Naive thymus-derived CD4-positive, alpha-beta T cell (primary cell): ENCODE measurements at regions not wholly inside any gene's neighbourhood (a gene's known extent, or its start where the extent isn't known, plus 50 kb on each side); places are given as distances from the start of the nearest gene placed in this dataset.
A peak's percentile ranks its signal among the peaks of the same experiment; 100 is the strongest.

ENCODE experiments used
- ATAC-seq: fragments of 150-1000 bp; cut with Tn5 transposase; 2 replicates; pipeline ENCODE4 v1.10.0; 2021; ENCODE audit warnings: mild to moderate bottlenecking, moderate library complexity
- CTCF ChIA-PET: fragments of 350-600 bp; sonication (Branson Sonifier 250); formaldehyde crosslinking; loops from one replicate; lab custom pipeline; 2021; ENCODE audit warnings: antibody characterized with exemption; lab: Charles Lee
- POLR2A ChIA-PET: fragments of 350-600 bp; sonication (Branson Sonifier 250); formaldehyde crosslinking; loops from one replicate; lab custom pipeline; 2021; ENCODE audit warnings: antibody characterized with exemption, inconsistent platforms; lab: Charles Lee
- DNase-seq, 9 donors: peaks; one replicate each; pipeline versions ENCODE4 v3.0.0 to v3.0.0-alpha.2; 2020 to 2022; ENCODE audit warnings: mixed read lengths in 1 of 9
- H3K27ac ChIP-seq: one replicate; pipeline ENCODE4 v1.7.0; 2013; ENCODE audit warnings: mild to moderate bottlenecking, low read depth, low read length, moderate library complexity
- H3K27me3 ChIP-seq, 2 donors: one replicate each; pipeline ENCODE4 v1.7.0; 2013; ENCODE audit warnings: low read length in 2 of 2, mild to moderate bottlenecking in 2 of 2, moderate library complexity in 2 of 2; ENCODE audit not compliant: control insufficient read depth in 2 of 2, insufficient read depth in 2 of 2
- H3K36me3 ChIP-seq, 3 experiments: 1 replicate in 2 of 3; 2 replicates in 1 of 3; pipeline ENCODE4 v1.7.0; 2013; ENCODE audit warnings: low read length in 3 of 3, mild to moderate bottlenecking in 3 of 3, moderate library complexity in 1 of 3; ENCODE audit not compliant: insufficient read depth in 3 of 3, control insufficient read depth in 2 of 3
- H3K4me1 ChIP-seq, 2 donors: one replicate each; pipeline ENCODE4 v1.7.0; 2013; ENCODE audit warnings: low read length in 2 of 2, mild to moderate bottlenecking in 2 of 2, moderate library complexity in 1 of 2; ENCODE audit not compliant: control insufficient read depth in 2 of 2, insufficient read depth in 2 of 2
- H3K4me3 ChIP-seq: 2 replicates; pipeline ENCODE4 v1.7.0; 2013; ENCODE audit warnings: mild to moderate bottlenecking, low read length
- H3K9me3 ChIP-seq, 3 experiments: 1 replicate in 2 of 3; 2 replicates in 1 of 3; pipeline ENCODE4 v1.7.0; 2013; ENCODE audit warnings: low read length in 3 of 3; ENCODE audit not compliant: control insufficient read depth in 2 of 3
- H3K27ac Mint-ChIP-seq, 9 donors: one replicate each; pipeline ENCODE4 v1.8.0; 2020 to 2022; ENCODE audit warnings: mixed read lengths in 9 of 9, mild to moderate bottlenecking in 8 of 9, moderate library complexity in 5 of 9, inconsistent platforms in 2 of 9
- H3K27me3 Mint-ChIP-seq, 5 donors: one replicate each; pipeline ENCODE4 v1.8.0; 2021 to 2022; ENCODE audit warnings: mixed read lengths in 5 of 5, mild to moderate bottlenecking in 1 of 5
- H3K36me3 Mint-ChIP-seq, 5 donors: one replicate each; pipeline ENCODE4 v1.8.0; 2020 to 2022; ENCODE audit warnings: mixed read lengths in 5 of 5, mild to moderate bottlenecking in 3 of 5, inconsistent platforms in 1 of 5
- H3K4me1 Mint-ChIP-seq, 7 donors: one replicate each; pipeline ENCODE4 v1.8.0; 2020 to 2022; ENCODE audit warnings: mixed read lengths in 7 of 7, mild to moderate bottlenecking in 3 of 7, inconsistent platforms in 1 of 7
- H3K4me3 Mint-ChIP-seq, 10 donors: one replicate each; pipeline ENCODE4 v1.8.0; 2020 to 2022; ENCODE audit warnings: mild to moderate bottlenecking in 10 of 10, mixed read lengths in 10 of 10, moderate library complexity in 6 of 10, inconsistent platforms in 2 of 10
- H3K9me3 Mint-ChIP-seq, 11 donors: one replicate each; pipeline ENCODE4 v1.8.0; 2020 to 2022; ENCODE audit warnings: mixed read lengths in 11 of 11, mild to moderate bottlenecking in 4 of 11, inconsistent platforms in 1 of 11, moderate library complexity in 1 of 11
- intact Hi-C, 2 donors: fragments of 100-400 bp; cut with micrococcal nuclease; formaldehyde crosslinking; loops; one replicate each; pipeline ENCODE4 v1.15.1; 2023

GRCh38 chr13:76406243-76406642 is 480.0 kb downstream of the KCTD12 start:
- H3K9me3 Mint-ChIP-seq: no peaks in the 10 kb centered on the region
- no peak overlapping the region for H3K27ac Mint-ChIP-seq
- DNase-seq (no peak), ATAC-seq (no peak)
- H3K9me3 ChIP-seq: no peaks in the 10 kb centered on the region
- H3K4me3 ChIP-seq: no peak overlapping the region
- POLR2A ChIA-PET: no interaction called here
- CTCF ChIA-PET: interaction anchor here (0.7 kb wide), 1 partner anchor 179 kb away, joined by 3 read pairs; no protein-coding TSS in a partner anchor
- intact Hi-C loops: no loop called here
- H3K4me1 Mint-ChIP-seq: peaks cover 0 to 4% (median 0%) of the 10 kb centered on the region in 7 donors
- H3K27me3 ChIP-seq: no peaks in the 10 kb centered on the region
- H3K36me3 Mint-ChIP-seq: no peaks in the 10 kb centered on the region
- no peaks in the 10 kb centered on the region for H3K4me1 ChIP-seq
- peaks cover 0 to 8% (median 0%) of the 10 kb centered on the region in 5 donors for H3K27me3 Mint-ChIP-seq
- H3K27ac ChIP-seq: no peak overlapping the region
- no peak overlapping the region for H3K4me3 Mint-ChIP-seq
- no peaks in the 10 kb centered on the region for H3K36me3 ChIP-seq

GRCh38 chr13:76398425-76398824 is 487.8 kb downstream of the KCTD12 start:
- Histone ChIP-seq H3K27me3 (no peaks in the 10 kb centered on the region), H3K27ac (no peak overlapping the region), H3K36me3 (no peaks in the 10 kb centered on the region), H3K9me3 (no peaks in the 10 kb centered on the region), H3K4me3 (no peak overlapping the region), H3K4me1 (peaks cover 0 to 4% of the 10 kb centered on the region in 2 donors)
- no peak overlapping the region for H3K4me3 Mint-ChIP-seq
- ATAC-seq (no peak), DNase-seq (no peak)
- intact Hi-C loops: no loop called here
- POLR2A ChIA-PET: no interaction called here
- peaks cover 0 to 2% (median 0%) of the 10 kb centered on the region in 7 donors for H3K4me1 Mint-ChIP-seq
- H3K27me3 Mint-ChIP-seq: peaks cover 0 to 11% (median 0%) of the 10 kb centered on the region in 5 donors
- H3K9me3 Mint-ChIP-seq: peaks cover 0 to 5% (median 0%) of the 10 kb centered on the region in 11 donors
- H3K36me3 Mint-ChIP-seq: no peaks in the 10 kb centered on the region
- no peak overlapping the region for H3K27ac Mint-ChIP-seq
- CTCF ChIA-PET: no interaction called here

- peaks cover 0 to 5% (median 0%) of the 10 kb centered on the region in 11 donors for H3K9me3 Mint-ChIP-seq
- DNase-seq: no peak
- Histone ChIP-seq H3K9me3 (no peaks in the 10 kb centered on the region), H3K4me1 (peaks cover 0 to 4% of the 10 kb centered on the region in 2 donors), H3K27me3 (no peaks in the 10 kb centered on the region), H3K27ac (no peak overlapping the region), H3K36me3 (no peaks in the 10 kb centered on the region), H3K4me3 (no peak overlapping the region)
- H3K27ac Mint-ChIP-seq: peak overlapping the region in 1 of 9 donors; percentile 53
- peak; percentile 63 for ATAC-seq
- H3K27me3 Mint-ChIP-seq: peaks cover 0 to 11% (median 0%) of the 10 kb centered on the region in 5 donors
- ChIA-PET CTCF (no interaction called here), POLR2A (no interaction called here)
- no peaks in the 10 kb centered on the region for H3K36me3 Mint-ChIP-seq
- intact Hi-C loops: no loop called here
- no peak overlapping the region for H3K4me3 Mint-ChIP-seq
- H3K4me1 Mint-ChIP-seq: peaks cover 0 to 2% (median 0%) of the 10 kb centered on the region in 7 donors
Measured at GRCh38 chr13:76397413-76397812, 488.8 kb downstream of the KCTD12 start.

GRCh38 chr13:76389321-76389720 is 496.9 kb downstream of the KCTD12 start:
- H3K27me3 Mint-ChIP-seq: peaks cover 0 to 6% (median 0%) of the 10 kb centered on the region in 5 donors
- Histone ChIP-seq H3K9me3 (no peaks in the 10 kb centered on the region), H3K36me3 (no peaks in the 10 kb centered on the region), H3K27me3 (no peaks in the 10 kb centered on the region), H3K27ac (no peak overlapping the region), H3K4me3 (no peak overlapping the region), H3K4me1 (no peaks in the 10 kb centered on the region)
- DNase-seq (no peak), ATAC-seq (no peak)
- ChIA-PET CTCF (no interaction called here), POLR2A (no interaction called here)
- H3K4me3 Mint-ChIP-seq: no peak overlapping the region
- no peaks in the 10 kb centered on the region for H3K36me3 Mint-ChIP-seq
- H3K27ac Mint-ChIP-seq: no peak overlapping the region
- peaks cover 0 to 1% (median 0%) of the 10 kb centered on the region in 11 donors for H3K9me3 Mint-ChIP-seq
- H3K4me1 Mint-ChIP-seq: no peaks in the 10 kb centered on the region
- intact Hi-C loops: no loop called here

- POLR2A ChIA-PET: no interaction called here
- no peak for DNase-seq
- no peaks in the 10 kb centered on the region for H3K4me1 Mint-ChIP-seq
- Histone ChIP-seq H3K27ac (no peak overlapping the region), H3K36me3 (no peaks in the 10 kb centered on the region), H3K4me3 (no peak overlapping the region), H3K4me1 (no peaks in the 10 kb centered on the region), H3K9me3 (no peaks in the 10 kb centered on the region), H3K27me3 (no peaks in the 10 kb centered on the region)
- CTCF ChIA-PET: no interaction called here
- intact Hi-C loops: no loop called here
- peak; percentile 29 for ATAC-seq
- no peak overlapping the region for H3K4me3 Mint-ChIP-seq
- H3K27ac Mint-ChIP-seq: no peak overlapping the region
- H3K27me3 Mint-ChIP-seq: peaks cover 0 to 5% (median 0%) of the 10 kb centered on the region in 5 donors
- H3K9me3 Mint-ChIP-seq: peaks cover 0 to 1% (median 0%) of the 10 kb centered on the region in 11 donors
- no peaks in the 10 kb centered on the region for H3K36me3 Mint-ChIP-seq
Measured at GRCh38 chr13:76387566-76387965, 498.6 kb downstream of the KCTD12 start.

GRCh38 chr13:76386321-76386720 is 499.9 kb downstream of the KCTD12 start:
- CTCF ChIA-PET: no interaction called here
- Histone ChIP-seq H3K9me3 (no peaks in the 10 kb centered on the region), H3K4me3 (no peak overlapping the region), H3K4me1 (no peaks in the 10 kb centered on the region), H3K27me3 (no peaks in the 10 kb centered on the region), H3K27ac (no peak overlapping the region), H3K36me3 (no peaks in the 10 kb centered on the region)
- ATAC-seq (no peak), DNase-seq (no peak)
- Mint-ChIP-seq H3K27me3 (peaks cover 0 to 5% (median 0%) of the 10 kb centered on the region in 5 donors), H3K9me3 (no peaks in the 10 kb centered on the region), H3K4me1 (no peaks in the 10 kb centered on the region), H3K4me3 (no peak overlapping the region), H3K27ac (no peak overlapping the region), H3K36me3 (no peaks in the 10 kb centered on the region)
- intact Hi-C loops: no loop called here
- POLR2A ChIA-PET: no interaction called here

- H3K27me3 Mint-ChIP-seq: peaks cover 0 to 1% (median 0%) of the 10 kb centered on the region in 5 donors
- Histone ChIP-seq H3K4me1 (no peaks in the 10 kb centered on the region), H3K9me3 (no peaks in the 10 kb centered on the region), H3K36me3 (no peaks in the 10 kb centered on the region), H3K27ac (no peak overlapping the region), H3K4me3 (no peak overlapping the region), H3K27me3 (no peaks in the 10 kb centered on the region)
- no peaks in the 10 kb centered on the region for H3K4me1 Mint-ChIP-seq
- H3K9me3 Mint-ChIP-seq: no peaks in the 10 kb centered on the region
- no peak overlapping the region for H3K27ac Mint-ChIP-seq
- ATAC-seq: no peak
- H3K4me3 Mint-ChIP-seq: no peak overlapping the region
- intact Hi-C loops: no loop called here
- H3K36me3 Mint-ChIP-seq: no peaks in the 10 kb centered on the region
- no peak for DNase-seq
- POLR2A ChIA-PET: no interaction called here
- CTCF ChIA-PET: no interaction called here
Measured at GRCh38 chr13:76385586-76385985, 500.6 kb downstream of the KCTD12 start.
